Thoracic aorta (tissue), 2 donors: ENCODE measurements at regions not wholly inside any gene's neighbourhood (a gene's known extent, or its start where the extent isn't known, plus 50 kb on each side); places are given as distances from the start of the nearest gene placed in this dataset.
A peak's percentile ranks its signal among the peaks of the same experiment; 100 is the strongest.

ENCODE experiments used
- ATAC-seq: fragments of 150-250 bp; one replicate; pipeline ENCODE4 v1.8.0; 2017; ENCODE audit warnings: low read depth; ENCODE audit not compliant: insufficient number of reproducible peaks, low FRiP score
- DNase-seq: peaks from one replicate; pipeline ENCODE4 v3.0.0-alpha.2; 2020; ENCODE audit warnings: low spot score
- H3K27ac ChIP-seq, 2 donors: fragments of 200-600 bp; sonication (generic); 1 replicate in 1 of 2; 2 replicates in 1 of 2; pipeline ENCODE4 v1.5.1; 2016; ENCODE audit warnings: mild to moderate bottlenecking in 2 of 2, moderate library complexity in 2 of 2
- H3K27me3 ChIP-seq: fragments of 200-600 bp; sonication (generic); replicated peaks from 2 replicates; pipeline ENCODE4 v1.6.0; 2016; ENCODE audit warnings: mild to moderate bottlenecking; ENCODE audit not compliant: insufficient read depth
- H3K36me3 ChIP-seq: fragments of 200-600 bp; sonication (generic); one replicate; pipeline ENCODE4 v1.5.1; 2016
- H3K4me1 ChIP-seq, 2 donors: fragments of 200-600 bp; sonication (generic); 1 replicate in 1 of 2; 2 replicates in 1 of 2; pipeline versions ENCODE4 v1.5.1 to v1.6.0; 2016; ENCODE audit warnings: low read depth in 2 of 2, mild to moderate bottlenecking in 1 of 2; ENCODE audit not compliant: control insufficient read depth in 1 of 2
- H3K4me3 ChIP-seq: fragments of 200-600 bp; sonication (generic); 2 replicates; pipeline ENCODE4 v1.5.1; 2016; ENCODE audit warnings: mild to moderate bottlenecking
- H3K9me3 ChIP-seq: fragments of 200-600 bp; sonication (generic); 2 replicates; pipeline ENCODE4 v1.5.1; 2016
- TF ChIP-seq, protein P1 (sequence below): fragments of 200-600 bp; sonication (generic); IDR thresholded peaks from one replicate; pipeline ENCODE4 v1.5.1; 2019; ENCODE audit warnings: antibody characterized with exemption

DNA sequence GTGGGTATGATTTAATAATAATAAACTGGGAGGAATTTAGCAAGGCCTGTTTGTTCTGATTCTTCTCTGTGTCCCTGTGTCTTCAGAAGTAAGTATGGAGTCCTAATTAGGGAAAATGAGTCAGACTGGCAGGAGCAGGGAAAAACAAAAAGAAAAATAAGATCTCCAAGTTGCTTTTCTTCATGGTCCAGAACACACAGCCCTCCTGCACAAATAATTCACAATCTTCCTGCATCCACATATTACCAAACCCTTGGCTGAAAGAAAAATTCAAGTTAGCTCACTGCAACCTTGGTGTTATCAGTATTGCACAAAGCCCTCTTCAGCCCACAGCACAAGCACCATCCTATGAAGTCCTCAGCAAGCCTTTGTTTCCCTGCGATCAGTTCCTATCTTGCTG, 142.0 kb upstream of the LAMA2 start:
- no peak overlapping the region for H3K4me3 ChIP-seq
- H3K27me3 ChIP-seq, result no peaks in the 10 kb centered on the region
- no peaks in the 10 kb centered on the region for H3K36me3 ChIP-seq
- TF ChIP-seq, protein P1, sequence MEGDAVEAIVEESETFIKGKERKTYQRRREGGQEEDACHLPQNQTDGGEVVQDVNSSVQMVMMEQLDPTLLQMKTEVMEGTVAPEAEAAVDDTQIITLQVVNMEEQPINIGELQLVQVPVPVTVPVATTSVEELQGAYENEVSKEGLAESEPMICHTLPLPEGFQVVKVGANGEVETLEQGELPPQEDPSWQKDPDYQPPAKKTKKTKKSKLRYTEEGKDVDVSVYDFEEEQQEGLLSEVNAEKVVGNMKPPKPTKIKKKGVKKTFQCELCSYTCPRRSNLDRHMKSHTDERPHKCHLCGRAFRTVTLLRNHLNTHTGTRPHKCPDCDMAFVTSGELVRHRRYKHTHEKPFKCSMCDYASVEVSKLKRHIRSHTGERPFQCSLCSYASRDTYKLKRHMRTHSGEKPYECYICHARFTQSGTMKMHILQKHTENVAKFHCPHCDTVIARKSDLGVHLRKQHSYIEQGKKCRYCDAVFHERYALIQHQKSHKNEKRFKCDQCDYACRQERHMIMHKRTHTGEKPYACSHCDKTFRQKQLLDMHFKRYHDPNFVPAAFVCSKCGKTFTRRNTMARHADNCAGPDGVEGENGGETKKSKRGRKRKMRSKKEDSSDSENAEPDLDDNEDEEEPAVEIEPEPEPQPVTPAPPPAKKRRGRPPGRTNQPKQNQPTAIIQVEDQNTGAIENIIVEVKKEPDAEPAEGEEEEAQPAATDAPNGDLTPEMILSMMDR, result no peak
- DNase-seq (no peak), ATAC-seq (no peak)
- H3K27ac ChIP-seq, result no peak overlapping the region
- H3K4me1 ChIP-seq, result no peaks in the 10 kb centered on the region
- H3K9me3 ChIP-seq, result no peaks in the 10 kb centered on the region

DNA sequence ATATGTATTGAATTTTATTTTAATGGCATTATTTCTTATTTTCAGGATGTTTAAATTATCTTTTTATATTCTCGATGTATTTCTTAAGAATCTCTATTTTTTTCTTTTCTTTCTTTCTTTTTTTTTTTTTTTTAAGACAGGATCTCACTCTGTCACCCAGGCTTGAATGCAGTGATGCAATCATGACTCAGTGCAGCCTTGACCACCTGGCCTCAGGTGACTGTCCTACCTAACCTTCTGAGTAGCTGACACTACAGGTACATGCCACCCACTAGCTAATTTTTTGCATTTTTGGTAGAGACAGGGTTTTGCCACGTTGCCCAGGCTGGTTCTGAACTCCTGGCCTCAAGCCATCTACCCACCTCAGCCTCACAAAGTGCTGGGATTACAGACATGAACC, 143.8 kb upstream of the LAMA2 start:
- no peak for DNase-seq
- H3K4me1 ChIP-seq, result no peaks in the 10 kb centered on the region
- no peak for ATAC-seq
- H3K27me3 ChIP-seq, result no peaks in the 10 kb centered on the region
- no peak overlapping the region for H3K27ac ChIP-seq
- H3K36me3 ChIP-seq, result no peaks in the 10 kb centered on the region
- H3K9me3 ChIP-seq, result no peaks in the 10 kb centered on the region
- TF ChIP-seq, protein P1, result no peak
- H3K4me3 ChIP-seq, result no peak overlapping the region

DNA sequence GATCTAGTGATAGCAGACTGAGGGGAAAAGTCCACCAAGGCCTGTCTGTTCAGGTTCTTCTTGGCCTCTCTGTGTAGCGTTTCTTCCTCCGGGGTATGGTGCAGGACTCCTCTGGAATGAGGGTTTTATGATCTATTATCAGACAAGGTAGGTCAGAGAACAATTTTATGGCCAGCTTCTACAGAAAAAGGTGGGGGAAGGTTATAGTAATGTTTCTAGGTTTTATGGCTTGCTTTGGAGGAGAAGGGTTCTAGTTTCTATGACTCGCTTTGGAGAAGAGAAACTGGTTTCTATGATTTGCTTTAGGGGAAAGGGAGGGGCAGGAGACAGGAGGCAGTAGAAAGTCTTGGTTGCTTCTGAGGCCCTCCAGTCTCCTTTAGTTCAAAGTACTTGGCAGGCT, 144.8 kb upstream of the LAMA2 start:
- no peaks in the 10 kb centered on the region for H3K4me1 ChIP-seq
- H3K36me3 ChIP-seq, result no peaks in the 10 kb centered on the region
- no peaks in the 10 kb centered on the region for H3K27me3 ChIP-seq
- H3K27ac ChIP-seq, result no peak overlapping the region
- no peak overlapping the region for H3K4me3 ChIP-seq
- DNase-seq, result no peak
- no peak for ATAC-seq
- no peaks in the 10 kb centered on the region for H3K9me3 ChIP-seq
- TF ChIP-seq, protein P1, result no peak

DNA sequence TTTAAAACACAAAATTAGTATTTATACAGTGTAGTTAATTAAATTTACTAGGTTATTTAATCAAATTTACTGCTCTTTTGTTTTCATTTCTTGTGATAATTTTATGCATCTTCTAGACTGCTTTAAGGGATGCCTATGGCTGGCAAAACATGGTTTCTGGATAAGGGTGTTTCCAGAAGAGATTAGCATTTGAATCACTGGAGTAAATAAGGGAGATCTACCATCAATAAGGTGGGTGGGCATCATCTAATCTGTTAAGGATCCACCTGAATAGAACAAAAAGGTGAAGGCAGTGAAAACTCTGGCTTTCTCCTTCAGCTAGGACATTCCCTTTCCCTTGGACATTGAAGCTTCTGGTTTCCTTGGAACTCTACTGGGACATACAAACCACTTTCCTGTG, 146.2 kb upstream of the LAMA2 start:
- no peak overlapping the region for H3K4me3 ChIP-seq
- no peaks in the 10 kb centered on the region for H3K27me3 ChIP-seq
- TF ChIP-seq, protein P1, result no peak
- H3K9me3 ChIP-seq, result no peaks in the 10 kb centered on the region
- no peak overlapping the region for H3K27ac ChIP-seq
- no peaks in the 10 kb centered on the region for H3K4me1 ChIP-seq
- DNase-seq (no peak), ATAC-seq (no peak)
- H3K36me3 ChIP-seq, result no peaks in the 10 kb centered on the region

DNA sequence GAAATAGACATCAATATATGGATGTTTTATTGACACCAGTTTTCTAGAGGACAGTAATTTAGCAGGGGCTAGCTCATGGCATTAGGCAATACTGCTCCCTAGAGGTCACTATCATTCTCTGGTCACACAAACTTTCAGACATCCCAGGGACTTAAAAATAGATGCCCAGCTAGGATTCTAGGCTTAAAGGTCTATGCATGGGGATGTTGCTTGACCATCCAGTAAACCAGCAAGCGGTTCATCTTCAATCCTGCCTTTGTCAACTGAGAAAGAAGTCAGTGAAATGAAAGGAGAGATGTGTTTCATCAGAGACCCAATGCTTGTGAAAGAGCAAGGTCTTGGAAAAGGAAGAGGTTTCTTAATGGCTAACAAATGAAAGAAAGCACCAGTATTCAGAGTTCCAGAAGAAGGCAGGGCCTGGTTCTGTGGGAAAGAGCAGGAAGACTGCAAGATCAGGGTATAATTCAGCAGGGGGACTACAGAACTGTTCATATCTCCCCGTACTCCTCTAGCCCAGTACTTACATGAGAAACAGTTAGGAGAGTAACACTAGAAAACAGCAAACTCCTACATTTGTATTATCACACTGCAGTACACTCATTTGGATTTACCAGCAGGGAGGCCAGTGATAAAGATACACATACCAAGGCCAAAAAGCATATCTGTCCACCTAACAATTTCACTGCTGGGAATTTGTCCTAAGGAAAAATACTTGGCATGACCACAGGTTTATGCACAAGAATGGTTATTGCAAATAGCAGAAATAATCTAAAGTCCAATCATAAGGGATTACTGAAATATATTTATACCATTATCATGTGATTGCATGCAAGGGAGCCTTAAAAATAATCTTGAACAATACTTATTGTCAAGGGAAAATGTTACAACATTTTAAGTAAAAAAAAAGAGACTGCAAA, 151.4 kb upstream of the LAMA2 start:
- TF ChIP-seq, protein P1, result peak; percentile 11
- Histone ChIP-seq H3K27ac (no peak overlapping the region), H3K9me3 (no peaks in the 10 kb centered on the region), H3K4me3 (no peak overlapping the region), H3K4me1 (no peaks in the 10 kb centered on the region), H3K36me3 (no peaks in the 10 kb centered on the region), H3K27me3 (no peaks in the 10 kb centered on the region)
- ATAC-seq (no peak), DNase-seq (no peak)
